ENCODE measurements at regions not wholly inside any gene's neighbourhood (a gene's known extent, or its start where the extent isn't known, plus 50 kb on each side); places are given as distances from the start of the nearest gene placed in this dataset.

- DNase-seq: no peak
Measured at GRCh38 chr1:29677028-29678024, 441.0 kb downstream of the PTPRU start.

- DNase-seq: no peak
Measured at GRCh38 chr1:29676496-29676895, 440.2 kb downstream of the PTPRU start.

GRCh38 chr1:29675481-29676263, 439.4 kb downstream of the PTPRU start:
- DNase-seq: peak; percentile 4

GRCh38 chr1:29674627-29675326, 438.5 kb downstream of the PTPRU start:
- DNase-seq: no peak

GRCh38 chr1:29673669-29674626, 437.6 kb downstream of the PTPRU start:
- no peak for DNase-seq

- no peak for DNase-seq
Measured at GRCh38 chr1:29673228-29673500, 436.8 kb downstream of the PTPRU start.

GRCh38 chr1:29672416-29673227, 436.3 kb downstream of the PTPRU start:
- DNase-seq: no peak

GRCh38 chr1:29671446-29672356, 435.4 kb downstream of the PTPRU start:
- no peak for DNase-seq

GRCh38 chr1:29670752-29671151, 434.4 kb downstream of the PTPRU start:
- no peak for DNase-seq

GRCh38 chr1:29669912-29670311, 433.6 kb downstream of the PTPRU start:
- no peak for DNase-seq

GRCh38 chr1:29669158-29669871, 433.0 kb downstream of the PTPRU start:
- DNase-seq: no peak

GRCh38 chr1:29668551-29669157, 432.3 kb downstream of the PTPRU start:
- no peak for DNase-seq

GRCh38 chr1:29667951-29668350, 431.6 kb downstream of the PTPRU start:
- no peak for DNase-seq

- DNase-seq: no peak
Measured at GRCh38 chr1:29664711-29665110, 428.4 kb downstream of the PTPRU start.

GRCh38 chr1:29658688-29659087, 422.4 kb downstream of the PTPRU start:
- DNase-seq: no peak

GRCh38 chr1:29657816-29658215, 421.5 kb downstream of the PTPRU start:
- DNase-seq: no peak

- DNase-seq: no peak
Measured at GRCh38 chr1:29655945-29656850, 419.9 kb downstream of the PTPRU start.

Measured in skin of body (tissue), 1 donor.